Ramos (cell line): ENCODE measurements at regions not wholly inside any gene's neighbourhood (a gene's known extent, or its start where the extent isn't known, plus 50 kb on each side); places are given as distances from the start of the nearest gene placed in this dataset.
"Not testable (repeated sequence)": the region's sequence is repeated elsewhere in the genome, so short reads cannot be mapped to it uniquely, and the experiment has no call there.

Source experiments
- in situ Hi-C: fragments of 300-500 bp; cut with MboI; formaldehyde crosslinking; loops from one replicate; pipeline ENCODE4 v1.14.3; 2022; ENCODE audit warnings: low sequenced_read_pairs; ENCODE audit not compliant: unreplicated experiment

DNA sequence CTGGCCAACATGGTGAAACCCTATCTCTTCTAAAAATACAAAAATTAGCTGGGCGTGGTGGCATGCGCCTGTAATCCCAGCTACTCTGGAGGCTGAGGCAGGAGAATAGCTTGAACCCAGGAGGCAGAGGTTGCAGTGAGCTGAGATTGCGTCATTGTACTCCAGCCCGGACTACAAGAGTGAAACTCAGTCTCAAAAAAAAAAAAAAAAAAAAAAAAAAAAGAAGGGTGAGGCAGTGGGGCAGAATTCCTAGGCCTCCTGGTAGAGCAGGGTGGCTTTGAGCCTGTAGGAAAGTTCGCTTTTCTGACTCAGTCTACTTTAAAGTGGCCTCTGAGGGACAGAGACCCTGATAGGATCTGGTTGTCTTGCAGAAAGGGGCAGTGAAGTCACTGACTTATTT is 60.8 kb upstream of the GTF3A start:
- in situ Hi-C loops, result not testable (repeated sequence)

GRCh38 chr13:27367570-27367969 is 56.8 kb upstream of the GTF3A start:
- in situ Hi-C loops, result no loop called here

- in situ Hi-C loops, result loop anchor here (10.0 kb wide), 1 partner anchor 614 kb away; the partner anchor contains the start of gene URAD
These were observed 54.0 kb upstream of the GTF3A start for GRCh38 chr13:27370305-27370872.

GRCh38 chr13:27371932-27372331 is 52.5 kb upstream of the GTF3A start:
- in situ Hi-C loops, result loop anchor here (10.0 kb wide), 1 partner anchor 613 kb away; the partner anchor contains the start of gene URAD

DNA sequence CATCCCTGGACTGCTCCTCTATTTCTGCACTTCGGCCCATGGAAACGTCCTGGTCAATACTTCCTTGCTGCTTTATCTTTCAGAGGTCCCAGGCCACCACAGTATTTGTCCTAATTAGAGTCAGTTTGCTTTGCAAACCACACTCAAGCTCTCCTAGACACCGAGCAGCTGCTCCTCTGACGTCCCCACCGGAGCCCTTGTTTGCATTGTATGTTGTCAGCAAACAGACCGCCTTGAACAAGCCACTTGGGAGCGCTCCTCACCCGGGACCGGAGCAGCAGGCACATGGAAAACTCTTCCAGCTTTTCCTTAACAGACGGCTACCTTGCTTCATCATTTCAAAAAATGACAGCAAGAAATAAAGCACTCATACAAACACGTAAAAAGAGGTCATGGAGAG is 51.5 kb upstream of the GTF3A start:
- in situ Hi-C loops, result loop anchor here (10.0 kb wide), 1 partner anchor 612 kb away; the partner anchor contains the start of gene URAD

DNA sequence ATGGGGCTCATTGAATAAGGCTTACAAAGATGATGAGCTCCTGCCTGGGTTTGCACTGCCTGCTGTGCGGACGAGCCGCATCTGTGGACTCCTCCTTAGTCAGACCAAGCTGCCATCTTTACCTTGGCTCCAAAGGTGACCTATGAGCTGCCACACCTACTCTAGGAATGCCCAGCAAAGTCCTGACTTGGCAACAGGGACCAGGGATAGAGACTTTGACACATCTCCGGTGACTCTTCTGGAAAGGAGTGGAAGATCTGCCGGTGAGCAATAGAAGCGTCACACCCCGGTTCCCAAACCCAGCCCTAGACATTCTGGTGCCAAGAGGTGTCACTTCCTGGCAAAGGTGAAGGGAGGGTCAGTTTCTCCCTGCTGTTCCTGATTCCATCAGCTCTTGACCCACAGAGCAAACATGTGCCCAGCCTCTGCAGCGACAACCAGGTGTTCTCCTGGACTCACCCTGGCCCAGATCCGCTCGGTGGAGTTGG is 50.2 kb upstream of the GTF3A start:
- in situ Hi-C loops, result loop anchor here (10.0 kb wide), 1 partner anchor 611 kb away; the partner anchor contains the start of gene URAD
